ENCODE measurements at regions not wholly inside any gene's neighbourhood (a gene's known extent, or its start where the extent isn't known, plus 50 kb on each side); places are given as distances from the start of the nearest gene placed in this dataset.
"Not testable (repeated sequence)": the region's sequence is repeated elsewhere in the genome, so short reads cannot be mapped to it uniquely, and the experiment has no call there.

DNA sequence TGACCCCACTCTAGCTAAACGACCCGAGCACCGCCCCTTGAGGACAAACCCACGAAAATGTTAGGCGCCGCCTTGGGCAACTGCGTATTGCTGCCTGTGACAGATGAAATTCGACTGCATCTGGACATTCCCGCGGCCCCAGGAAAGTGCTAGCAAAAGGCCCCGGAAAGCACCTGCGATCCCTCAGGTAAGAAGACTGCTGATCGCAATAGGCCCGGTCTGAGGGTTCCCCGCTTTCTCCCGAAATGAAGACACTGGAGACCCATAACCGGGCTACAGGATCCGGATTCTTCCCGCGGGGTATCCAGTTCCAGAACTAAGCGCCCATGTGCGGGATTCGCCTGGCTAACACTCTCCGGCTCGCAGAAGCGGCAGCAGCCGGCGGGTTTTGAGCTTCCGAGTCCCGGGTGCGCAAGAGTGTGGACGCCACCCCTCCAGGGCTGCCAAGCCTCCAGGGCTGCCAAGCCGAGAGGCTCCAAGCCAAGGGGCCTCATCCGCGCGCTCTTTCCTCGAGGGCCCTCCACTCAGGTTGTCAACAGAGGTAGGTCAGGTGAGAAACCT, 157.9 kb upstream of the NBPF11 start:
- Histone ChIP-seq H3K9me3 (ENCODE audit: control insufficient read depth, insufficient read depth, low read depth, low read length) (no peaks in the 10 kb centered on the region), H2AFZ (ENCODE audit: low read length) (no peak overlapping the region), H3K4me3 (replicated peaks in 1 of 4; ENCODE audit: control extremely low read depth in 1 of 4, insufficient read depth in 1 of 4, low read depth in 3 of 4, low read length in 4 of 4) (peak overlapping the region in 1 of 4 experiments; percentile 14), H3K36me3 (ENCODE audit: control insufficient read depth, insufficient read depth, low read length) (no peaks in the 10 kb centered on the region), H3K27ac (ENCODE audit: insufficient read depth, low read length) (no peak overlapping the region), H3K27me3 (ENCODE audit: control insufficient read depth, insufficient read depth, low read length) (peaks cover 32% of the 10 kb centered on the region), H4K20me1 (ENCODE audit: control insufficient read depth, extremely low read depth, insufficient read depth, low read length) (no peaks in the 10 kb centered on the region), H3K4me2 (ENCODE audit: extremely low read depth, insufficient read depth, low read length) (no peak overlapping the region), H3K79me2 (ENCODE audit: control insufficient read depth, insufficient read depth, low read length) (no peaks in the 10 kb centered on the region), H3K4me1 (ENCODE audit: control insufficient read depth, extremely low read depth, insufficient read depth, low read length) (no peaks in the 10 kb centered on the region), H3K9ac (ENCODE audit: insufficient read depth, low read length) (no peak overlapping the region)
- TF ChIP-seq EZH2 (IDR thresholded peaks at IDR 0.05; ENCODE audit: low read length, missing control alignments): no peak
- TF ChIP-seq, protein P1, sequence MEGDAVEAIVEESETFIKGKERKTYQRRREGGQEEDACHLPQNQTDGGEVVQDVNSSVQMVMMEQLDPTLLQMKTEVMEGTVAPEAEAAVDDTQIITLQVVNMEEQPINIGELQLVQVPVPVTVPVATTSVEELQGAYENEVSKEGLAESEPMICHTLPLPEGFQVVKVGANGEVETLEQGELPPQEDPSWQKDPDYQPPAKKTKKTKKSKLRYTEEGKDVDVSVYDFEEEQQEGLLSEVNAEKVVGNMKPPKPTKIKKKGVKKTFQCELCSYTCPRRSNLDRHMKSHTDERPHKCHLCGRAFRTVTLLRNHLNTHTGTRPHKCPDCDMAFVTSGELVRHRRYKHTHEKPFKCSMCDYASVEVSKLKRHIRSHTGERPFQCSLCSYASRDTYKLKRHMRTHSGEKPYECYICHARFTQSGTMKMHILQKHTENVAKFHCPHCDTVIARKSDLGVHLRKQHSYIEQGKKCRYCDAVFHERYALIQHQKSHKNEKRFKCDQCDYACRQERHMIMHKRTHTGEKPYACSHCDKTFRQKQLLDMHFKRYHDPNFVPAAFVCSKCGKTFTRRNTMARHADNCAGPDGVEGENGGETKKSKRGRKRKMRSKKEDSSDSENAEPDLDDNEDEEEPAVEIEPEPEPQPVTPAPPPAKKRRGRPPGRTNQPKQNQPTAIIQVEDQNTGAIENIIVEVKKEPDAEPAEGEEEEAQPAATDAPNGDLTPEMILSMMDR (conservative IDR thresholded peaks at IDR 0.05 in 1 of 2, IDR thresholded peaks at IDR 0.05 in 1 of 2; ENCODE audit: low read depth in 1 of 2, low read length in 2 of 2): no peak
- no peak for DNase-seq (ENCODE audit: low read depth in 2 of 2)

- TF ChIP-seq, protein P1 (conservative IDR thresholded peaks at IDR 0.05 in 1 of 2, IDR thresholded peaks at IDR 0.05 in 1 of 2; ENCODE audit: low read depth in 1 of 2, low read length in 2 of 2): no peak
- peak; percentile 22 for TF ChIP-seq EZH2 (IDR thresholded peaks at IDR 0.05; ENCODE audit: low read length, missing control alignments)
- Histone ChIP-seq H3K27ac (ENCODE audit: insufficient read depth, low read length) (no peak overlapping the region), H3K9me3 (ENCODE audit: control insufficient read depth, insufficient read depth, low read depth, low read length) (no peaks in the 10 kb centered on the region), H3K4me3 (replicated peaks in 1 of 4; ENCODE audit: control extremely low read depth in 1 of 4, insufficient read depth in 1 of 4, low read depth in 3 of 4, low read length in 4 of 4) (no peak overlapping the region), H2AFZ (ENCODE audit: low read length) (no peak overlapping the region), H3K27me3 (ENCODE audit: control insufficient read depth, insufficient read depth, low read length) (peaks cover 27% of the 10 kb centered on the region), H3K4me1 (ENCODE audit: control insufficient read depth, extremely low read depth, insufficient read depth, low read length) (no peaks in the 10 kb centered on the region), H4K20me1 (ENCODE audit: control insufficient read depth, extremely low read depth, insufficient read depth, low read length) (no peaks in the 10 kb centered on the region), H3K79me2 (ENCODE audit: control insufficient read depth, insufficient read depth, low read length) (no peaks in the 10 kb centered on the region), H3K9ac (ENCODE audit: insufficient read depth, low read length) (no peak overlapping the region), H3K4me2 (ENCODE audit: extremely low read depth, insufficient read depth, low read length) (peak overlapping the region; percentile 35), H3K36me3 (ENCODE audit: control insufficient read depth, insufficient read depth, low read length) (no peaks in the 10 kb centered on the region)
- peak in 1 of 2 donors; percentile 23 for DNase-seq (ENCODE audit: low read depth in 2 of 2)
These were observed 156.9 kb upstream of the NBPF11 start for GRCh38 chr1:148308832-148309458.

DNA sequence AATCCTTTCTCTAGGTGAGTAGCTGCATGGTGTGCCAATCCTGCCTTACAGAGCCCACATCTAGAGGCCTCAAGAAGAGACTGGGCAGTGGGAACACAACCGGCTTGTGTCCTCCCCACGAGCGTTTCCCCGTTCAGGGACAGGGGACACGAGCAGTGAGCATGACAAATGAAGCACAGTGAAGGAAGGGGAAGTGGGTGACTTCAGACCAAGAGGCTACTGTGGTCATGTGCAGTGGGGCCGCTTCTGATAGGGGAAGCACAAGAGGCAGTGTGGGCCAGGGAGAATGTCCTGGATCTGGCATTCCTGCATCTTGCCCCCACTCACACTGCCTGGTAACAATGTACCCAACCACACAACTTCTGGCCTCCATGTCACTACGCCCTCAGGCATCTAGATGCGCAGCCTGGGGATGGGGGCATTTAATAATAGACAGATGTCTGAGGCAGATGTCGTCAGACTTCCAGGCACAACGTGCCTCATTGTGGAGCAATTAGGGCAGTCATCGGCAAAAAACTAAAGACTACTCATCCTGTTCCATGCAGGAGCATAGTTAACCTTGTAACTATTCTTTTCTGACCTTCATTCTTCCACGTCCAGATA, 155.6 kb upstream of the NBPF11 start:
- TF ChIP-seq, protein P1 (conservative IDR thresholded peaks at IDR 0.05 in 1 of 2, IDR thresholded peaks at IDR 0.05 in 1 of 2; ENCODE audit: low read depth in 1 of 2, low read length in 2 of 2): no peak
- no peak for TF ChIP-seq EZH2 (IDR thresholded peaks at IDR 0.05; ENCODE audit: low read length, missing control alignments)
- Histone ChIP-seq H3K9me3 (ENCODE audit: control insufficient read depth, insufficient read depth, low read depth, low read length) (no peaks in the 10 kb centered on the region), H3K79me2 (ENCODE audit: control insufficient read depth, insufficient read depth, low read length) (no peaks in the 10 kb centered on the region)

GRCh38 chr1:148304935-148305334, 152.9 kb upstream of the NBPF11 start:
- DNase-seq (ENCODE audit: low read depth in 2 of 2): peak in 1 of 2 donors; percentile 13
- H3K9ac ChIP-seq (ENCODE audit: insufficient read depth, low read length); H3K4me2 ChIP-seq (ENCODE audit: extremely low read depth, insufficient read depth, low read length); H3K27ac ChIP-seq (ENCODE audit: insufficient read depth, low read length); H3K4me3 ChIP-seq (replicated peaks in 1 of 4; ENCODE audit: control extremely low read depth in 1 of 4, insufficient read depth in 1 of 4, low read depth in 3 of 4, low read length in 4 of 4); H2AFZ ChIP-seq (ENCODE audit: low read length); H3K4me1 ChIP-seq (ENCODE audit: control insufficient read depth, extremely low read depth, insufficient read depth, low read length); H3K9me3 ChIP-seq (ENCODE audit: control insufficient read depth, insufficient read depth, low read depth, low read length); H4K20me1 ChIP-seq (ENCODE audit: control insufficient read depth, extremely low read depth, insufficient read depth, low read length); H3K36me3 ChIP-seq (ENCODE audit: control insufficient read depth, insufficient read depth, low read length); H3K79me2 ChIP-seq (ENCODE audit: control insufficient read depth, insufficient read depth, low read length): not testable (repeated sequence)
- H3K27me3 ChIP-seq (ENCODE audit: control insufficient read depth, insufficient read depth, low read length): peaks cover 14% of the 10 kb centered on the region

More for the DNA sequence above, 155.6 kb upstream of the NBPF11 start:
- no peak overlapping the region for H2AFZ ChIP-seq (ENCODE audit: low read length)
- no peak overlapping the region for H3K4me3 ChIP-seq (replicated peaks in 1 of 4; ENCODE audit: control extremely low read depth in 1 of 4, insufficient read depth in 1 of 4, low read depth in 3 of 4, low read length in 4 of 4)
- no peak overlapping the region for H3K9ac ChIP-seq (ENCODE audit: insufficient read depth, low read length)
- no peaks in the 10 kb centered on the region for H3K4me1 ChIP-seq (ENCODE audit: control insufficient read depth, extremely low read depth, insufficient read depth, low read length)
- H3K4me2 ChIP-seq (ENCODE audit: extremely low read depth, insufficient read depth, low read length): no peak overlapping the region
- H3K27ac ChIP-seq (ENCODE audit: insufficient read depth, low read length): no peak overlapping the region
- H3K27me3 ChIP-seq (ENCODE audit: control insufficient read depth, insufficient read depth, low read length): peaks cover 27% of the 10 kb centered on the region
- no peaks in the 10 kb centered on the region for H3K36me3 ChIP-seq (ENCODE audit: control insufficient read depth, insufficient read depth, low read length)
- no peak for DNase-seq (ENCODE audit: low read depth in 2 of 2)
- no peaks in the 10 kb centered on the region for H4K20me1 ChIP-seq (ENCODE audit: control insufficient read depth, extremely low read depth, insufficient read depth, low read length)
